ENCODE measurements at regions not wholly inside any gene's neighbourhood (a gene's known extent, or its start where the extent isn't known, plus 50 kb on each side); places are given as distances from the start of the nearest gene placed in this dataset.
A peak's percentile ranks its signal among the peaks of the same experiment; 100 is the strongest.

DNA sequence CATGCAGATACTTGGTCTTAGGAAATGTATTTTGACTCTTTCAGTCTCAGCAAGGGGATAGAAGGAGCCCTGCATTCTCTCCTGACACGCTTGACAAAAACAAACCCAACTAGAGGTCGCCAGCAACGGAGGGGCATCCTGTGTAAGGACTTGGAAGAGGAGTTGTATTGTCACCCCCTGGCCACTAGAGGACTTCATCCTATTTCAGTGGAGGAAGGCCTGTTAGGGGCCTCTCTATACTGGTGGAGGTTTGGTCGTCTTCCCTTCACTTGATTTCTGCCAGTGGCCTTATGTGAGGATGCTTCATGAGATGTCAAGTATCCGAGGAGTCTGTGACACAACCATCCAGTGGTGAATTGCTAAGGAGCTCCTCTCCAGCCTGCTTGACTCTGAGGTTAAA lies 122.8 kb upstream of the STC2 start:
- TF ChIP-seq, protein P1, sequence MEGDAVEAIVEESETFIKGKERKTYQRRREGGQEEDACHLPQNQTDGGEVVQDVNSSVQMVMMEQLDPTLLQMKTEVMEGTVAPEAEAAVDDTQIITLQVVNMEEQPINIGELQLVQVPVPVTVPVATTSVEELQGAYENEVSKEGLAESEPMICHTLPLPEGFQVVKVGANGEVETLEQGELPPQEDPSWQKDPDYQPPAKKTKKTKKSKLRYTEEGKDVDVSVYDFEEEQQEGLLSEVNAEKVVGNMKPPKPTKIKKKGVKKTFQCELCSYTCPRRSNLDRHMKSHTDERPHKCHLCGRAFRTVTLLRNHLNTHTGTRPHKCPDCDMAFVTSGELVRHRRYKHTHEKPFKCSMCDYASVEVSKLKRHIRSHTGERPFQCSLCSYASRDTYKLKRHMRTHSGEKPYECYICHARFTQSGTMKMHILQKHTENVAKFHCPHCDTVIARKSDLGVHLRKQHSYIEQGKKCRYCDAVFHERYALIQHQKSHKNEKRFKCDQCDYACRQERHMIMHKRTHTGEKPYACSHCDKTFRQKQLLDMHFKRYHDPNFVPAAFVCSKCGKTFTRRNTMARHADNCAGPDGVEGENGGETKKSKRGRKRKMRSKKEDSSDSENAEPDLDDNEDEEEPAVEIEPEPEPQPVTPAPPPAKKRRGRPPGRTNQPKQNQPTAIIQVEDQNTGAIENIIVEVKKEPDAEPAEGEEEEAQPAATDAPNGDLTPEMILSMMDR (IDR thresholded peaks at IDR 0.05): peak in 1 of 3 donors; percentile 21
- TF ChIP-seq POLR2A (IDR thresholded peaks at IDR 0.05): no peak
